Left renal cortex interstitium (tissue), 4 donors: ENCODE measurements at regions not wholly inside any gene's neighbourhood (a gene's known extent, or its start where the extent isn't known, plus 50 kb on each side); places are given as distances from the start of the nearest gene placed in this dataset.
"Not testable (repeated sequence)": the region's sequence is repeated elsewhere in the genome, so short reads cannot be mapped to it uniquely, and the experiment has no call there.

ENCODE experiments used
- DNase-seq, 4 donors: peaks; one replicate each; pipeline ENCODE4 v3.0.0-alpha.2; 2013; ENCODE audit warnings: low read depth in 4 of 4, low spot score in 2 of 4, missing footprints in 1 of 4

DNA sequence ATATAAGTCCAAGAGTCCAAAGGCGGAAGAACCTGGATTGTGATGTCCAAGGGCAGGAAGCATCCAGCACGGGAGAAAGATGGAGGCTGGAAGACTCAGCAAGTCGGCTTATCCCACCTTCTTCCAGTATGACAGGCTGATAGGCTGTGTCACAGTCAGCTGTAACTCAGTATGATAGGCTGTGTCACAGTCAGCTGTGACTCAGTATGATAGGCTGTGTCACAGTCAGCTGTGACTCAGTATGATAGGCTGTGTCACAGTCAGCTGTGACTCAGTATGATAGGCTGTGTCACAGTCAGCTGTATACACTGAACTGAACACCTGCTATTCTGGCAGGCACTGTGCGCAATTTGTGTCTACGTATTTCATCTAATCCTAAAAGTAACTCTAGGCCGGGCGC lies 271.9 kb downstream of the LRATD1 start:
- not testable (repeated sequence) for DNase-seq

DNA sequence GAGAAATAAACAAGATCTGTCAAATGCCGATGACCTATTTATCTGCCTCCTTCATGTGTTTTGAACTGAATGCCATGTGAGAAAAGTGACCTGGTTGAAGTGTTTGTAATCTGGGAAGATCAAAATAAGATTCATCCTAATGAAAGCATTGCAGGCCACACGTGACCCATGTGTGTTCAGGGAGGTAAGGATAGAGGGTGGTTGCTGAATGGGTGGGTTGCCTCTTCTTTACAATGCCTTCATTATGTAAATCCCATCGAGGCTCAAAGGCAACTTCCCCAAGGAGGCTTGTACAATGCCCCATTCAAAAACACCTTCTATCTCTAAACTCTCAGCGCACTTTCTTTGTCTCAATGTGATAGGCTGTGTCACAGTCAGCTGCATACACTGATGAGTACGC lies 273.1 kb downstream of the LRATD1 start:
- no peak for DNase-seq

DNA sequence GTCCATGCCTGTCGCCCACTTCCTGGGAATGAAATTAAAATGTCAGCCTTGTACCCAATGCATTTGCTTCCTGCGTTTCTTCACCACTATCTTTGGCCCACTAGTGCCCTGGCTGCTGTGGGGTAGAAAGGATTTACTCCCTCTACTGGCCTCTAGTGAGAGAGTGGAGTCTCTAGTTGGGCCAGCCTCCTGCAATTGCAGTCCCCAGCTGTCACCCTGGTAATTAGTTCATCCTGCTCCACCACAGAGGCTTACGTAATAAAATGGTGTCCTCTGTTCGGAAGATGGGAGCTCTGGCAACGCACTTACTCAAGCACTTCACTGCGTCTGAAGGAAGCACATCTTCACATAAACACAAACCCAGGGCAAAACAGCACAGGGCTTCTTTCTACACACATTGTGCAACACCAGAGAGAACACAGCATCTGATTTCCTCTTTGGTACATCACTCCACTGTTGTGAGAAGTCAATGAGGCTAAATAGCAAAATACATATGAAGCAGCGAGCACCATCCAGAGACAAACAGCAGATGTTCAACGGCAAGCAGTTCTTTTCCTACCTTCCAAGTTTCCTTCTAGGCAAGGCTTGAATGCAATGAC lies 274.6 kb downstream of the LRATD1 start:
- no peak for DNase-seq

DNA sequence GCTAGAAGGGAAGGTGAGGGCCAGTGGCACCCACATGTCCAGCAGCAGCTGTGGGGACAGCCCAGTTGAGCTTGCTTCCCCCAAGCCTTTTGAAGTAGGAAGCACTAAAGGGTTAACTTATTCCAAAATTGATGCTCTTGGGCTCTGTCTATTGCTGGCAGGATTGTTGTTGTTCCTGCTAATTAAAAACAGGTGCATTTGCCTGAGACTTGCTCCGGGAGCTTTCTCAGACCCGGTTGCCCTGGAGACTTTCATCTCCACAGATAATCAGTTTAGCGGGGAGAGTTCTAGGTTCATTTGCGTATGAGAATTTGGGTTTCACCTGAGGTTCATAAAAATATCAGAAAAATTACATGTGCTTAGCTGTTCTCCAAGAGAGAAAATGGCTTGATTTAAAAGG lies 277.3 kb downstream of the LRATD1 start:
- DNase-seq = no peak

DNA sequence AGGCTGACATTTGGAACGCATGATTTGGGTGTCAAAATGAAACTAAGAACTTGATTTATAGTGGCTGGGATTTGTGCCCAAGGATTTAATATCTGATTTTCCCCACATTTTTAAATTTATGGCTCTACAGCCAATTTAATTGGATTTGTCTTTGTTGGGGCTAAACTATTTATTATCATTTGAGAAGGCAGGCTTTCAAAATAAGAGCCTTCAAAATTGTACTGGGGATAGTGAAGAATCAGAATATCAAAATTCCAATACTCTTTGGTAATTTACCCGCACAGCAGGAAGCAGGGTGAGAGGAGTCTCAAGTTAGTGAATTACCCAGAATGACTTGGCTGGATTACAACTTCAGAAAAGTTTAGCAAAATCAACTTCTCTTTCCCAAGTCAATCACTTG lies 278.1 kb downstream of the LRATD1 start:
- DNase-seq = no peak

DNA sequence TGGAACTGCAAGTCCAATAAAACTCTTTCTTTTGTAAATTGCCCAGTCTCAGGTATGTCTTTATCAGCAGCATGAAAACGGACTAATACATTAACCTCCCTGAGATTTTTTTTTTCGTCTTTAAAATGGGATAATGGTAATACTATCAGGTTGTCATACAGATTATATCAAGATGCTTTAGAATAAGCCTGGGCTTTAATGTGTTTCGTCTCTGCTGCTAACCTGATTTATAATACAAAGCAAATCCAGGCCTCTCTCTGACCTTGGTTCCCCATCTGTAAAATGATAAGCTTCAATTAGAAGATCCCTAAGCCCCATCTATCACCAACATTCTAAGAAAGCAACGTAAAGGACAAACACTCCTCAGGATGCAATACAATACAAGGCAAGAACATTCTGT lies 283.5 kb downstream of the LRATD1 start:
- no peak for DNase-seq

DNA sequence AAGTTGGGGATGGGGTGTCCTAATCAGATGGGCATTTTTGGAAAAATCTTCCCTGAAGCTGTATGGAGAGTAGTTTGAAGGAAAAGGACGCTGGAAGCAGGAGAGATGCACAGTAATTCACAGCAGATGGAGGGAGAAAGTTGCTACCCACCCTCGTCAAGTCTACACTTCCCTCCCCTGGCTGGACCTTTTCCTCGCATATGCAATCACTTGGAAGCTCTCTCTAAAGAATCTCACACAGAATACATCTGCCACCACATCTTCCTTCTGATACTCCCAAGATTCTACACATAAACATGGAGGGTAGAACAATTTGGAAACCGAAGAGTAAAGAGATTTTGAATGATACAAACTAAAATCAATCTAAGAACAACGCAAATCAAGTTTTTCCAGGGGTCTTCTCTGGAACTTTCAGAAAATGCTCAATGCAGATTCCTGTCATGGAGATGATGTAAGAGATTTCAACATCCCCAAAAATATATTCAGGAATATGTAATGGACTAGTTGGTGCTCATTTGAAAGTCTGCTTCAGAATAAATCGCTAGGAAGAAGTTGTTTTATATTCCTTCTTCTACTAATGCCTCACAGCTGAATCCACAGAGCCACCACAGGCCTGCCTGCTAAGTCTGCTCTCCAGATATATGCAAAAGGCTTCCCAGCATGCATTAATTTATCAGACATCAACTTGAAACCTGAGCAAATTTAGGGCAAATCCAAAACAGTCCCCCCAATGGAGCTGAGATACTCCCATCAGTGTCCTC lies 291.5 kb downstream of the LRATD1 start:
- DNase-seq = no peak

DNA sequence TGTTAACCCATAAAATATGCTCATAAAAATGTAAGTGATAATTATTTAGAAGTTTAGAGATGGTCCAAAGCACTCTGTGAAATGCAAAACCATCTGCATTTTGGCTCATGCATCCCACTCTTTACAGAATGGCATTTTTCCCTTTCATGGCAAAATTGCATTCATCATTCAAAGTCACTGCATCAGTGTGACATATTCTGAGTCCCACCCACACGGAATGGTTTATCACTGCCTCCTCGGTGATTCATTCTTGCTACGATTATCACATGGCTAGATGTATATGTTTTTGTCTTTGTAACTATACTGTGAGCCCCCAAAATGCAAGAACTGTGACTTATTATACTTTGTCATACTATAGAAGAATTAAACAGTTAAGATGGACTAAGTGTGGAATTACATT lies 293.0 kb downstream of the LRATD1 start:
- DNase-seq = no peak

DNA sequence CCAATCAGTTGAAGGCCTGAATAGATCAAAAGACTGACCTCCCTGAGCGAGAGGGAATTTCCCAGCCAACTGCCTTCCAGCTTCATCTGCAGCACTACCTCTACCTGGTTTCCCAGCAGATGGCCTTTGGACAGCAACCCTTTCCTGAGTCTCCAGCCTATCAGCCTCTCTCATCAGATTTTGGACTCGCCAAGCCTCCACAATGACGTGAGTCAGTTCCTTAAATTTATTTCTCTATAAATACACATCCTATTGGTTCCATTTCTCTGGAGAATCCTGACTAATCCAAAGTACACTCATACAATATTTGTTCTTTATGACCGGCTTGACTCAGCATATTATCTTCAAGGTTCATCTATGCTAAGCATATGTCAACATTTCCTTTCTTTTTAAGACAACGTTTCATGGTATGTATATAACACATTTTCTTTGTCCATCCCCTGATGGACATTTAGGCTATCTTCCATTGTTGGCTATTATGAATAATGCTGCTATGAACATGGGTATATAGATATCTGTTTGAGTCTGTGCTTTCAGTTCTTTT lies 294.6 kb downstream of the LRATD1 start:
- DNase-seq = no peak

DNA sequence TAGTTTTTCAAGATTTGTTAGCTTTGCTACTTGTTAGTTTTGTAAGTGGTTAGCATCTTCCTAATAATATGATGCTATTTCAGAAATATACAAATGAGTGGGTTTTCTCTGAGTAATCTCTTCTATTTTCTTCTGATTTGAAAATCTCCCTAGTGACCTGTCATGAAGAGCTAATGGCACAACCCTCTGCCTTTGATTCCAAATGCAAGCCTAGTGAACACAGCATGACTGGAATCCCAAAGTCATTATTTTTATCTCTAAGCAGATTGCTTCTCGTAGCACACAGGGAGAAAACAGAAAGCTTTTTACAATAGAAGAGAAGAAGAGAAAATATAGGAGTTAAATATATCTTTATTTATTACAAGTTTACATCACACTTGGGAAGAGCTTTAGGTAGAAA lies 295.5 kb downstream of the LRATD1 start:
- DNase-seq = no peak

DNA sequence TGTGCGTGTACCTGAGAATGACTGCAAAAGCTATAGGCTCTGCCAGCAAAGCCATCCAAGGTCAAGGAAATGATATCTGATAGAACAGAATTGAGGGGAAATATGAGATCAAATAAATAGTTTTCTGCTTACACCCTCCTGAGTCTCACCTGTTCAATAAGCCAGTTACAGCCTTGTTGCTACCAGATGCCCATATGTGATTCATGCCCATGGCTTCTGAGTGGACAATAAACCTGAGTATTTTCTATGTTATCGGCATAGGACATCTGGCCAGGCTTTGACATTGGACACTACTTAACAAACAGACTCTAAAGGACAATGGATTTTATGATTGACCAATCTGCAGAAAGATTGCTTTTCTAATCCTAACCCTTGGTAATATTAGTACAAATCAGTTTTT lies 297.9 kb downstream of the LRATD1 start:
- no peak for DNase-seq

DNA sequence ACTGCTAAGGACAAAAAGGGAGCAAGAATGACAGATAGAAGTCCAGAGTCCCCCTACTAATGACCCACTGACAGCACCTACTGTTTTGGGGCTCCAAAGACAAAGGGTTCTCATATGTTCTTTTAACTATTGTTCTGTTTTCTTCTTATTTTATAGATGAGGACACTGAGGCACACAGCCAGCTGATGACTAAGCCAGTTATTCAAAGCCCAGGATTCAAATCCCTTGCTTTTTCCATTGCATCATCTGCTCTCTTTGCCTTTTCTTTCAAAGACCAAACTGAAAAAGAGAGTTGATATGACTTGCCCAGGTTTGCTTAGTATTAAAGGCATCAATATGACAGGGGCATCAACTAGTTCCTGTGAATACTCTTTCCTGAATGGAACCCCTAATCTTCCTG lies 299.8 kb downstream of the LRATD1 start:
- no peak for DNase-seq

DNA sequence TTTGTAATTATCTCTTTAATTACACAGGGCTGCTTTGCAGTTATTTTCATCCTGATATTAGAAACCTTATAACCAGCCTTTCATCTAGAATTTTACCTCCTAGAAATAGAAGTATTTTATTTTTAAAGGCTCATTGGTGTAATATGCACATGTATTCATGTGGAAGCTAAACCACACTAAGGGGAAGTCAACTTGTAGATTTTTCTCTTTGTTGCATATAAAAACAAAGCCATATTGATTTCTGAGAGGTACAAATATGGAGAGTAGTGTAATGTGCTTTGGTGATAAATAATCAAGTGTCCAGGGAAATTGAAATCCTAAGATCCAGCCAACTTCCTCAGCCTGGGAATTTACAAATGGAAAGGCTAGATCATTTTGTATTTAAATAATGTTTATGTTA lies 301.2 kb downstream of the LRATD1 start:
- no peak for DNase-seq

DNA sequence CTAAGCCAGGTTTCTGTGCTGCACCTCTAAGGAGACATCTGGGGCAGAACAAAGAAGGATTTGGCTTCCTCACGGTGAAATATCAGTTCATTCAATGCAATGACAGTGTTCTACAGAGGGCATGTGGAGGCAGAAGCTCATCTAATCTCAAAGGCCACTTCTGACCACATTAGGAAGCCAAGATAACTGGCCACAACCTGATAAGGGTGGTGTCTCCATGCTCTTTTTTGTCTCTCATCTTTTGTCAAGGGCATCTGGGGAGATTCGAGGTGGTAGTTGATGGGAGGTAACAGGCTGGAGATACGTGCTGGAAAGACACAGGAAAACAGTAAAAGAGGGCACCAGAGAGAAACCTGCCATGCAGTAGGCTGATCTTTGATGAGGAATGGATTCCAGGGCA lies 303.9 kb downstream of the LRATD1 start:
- no peak for DNase-seq

DNA sequence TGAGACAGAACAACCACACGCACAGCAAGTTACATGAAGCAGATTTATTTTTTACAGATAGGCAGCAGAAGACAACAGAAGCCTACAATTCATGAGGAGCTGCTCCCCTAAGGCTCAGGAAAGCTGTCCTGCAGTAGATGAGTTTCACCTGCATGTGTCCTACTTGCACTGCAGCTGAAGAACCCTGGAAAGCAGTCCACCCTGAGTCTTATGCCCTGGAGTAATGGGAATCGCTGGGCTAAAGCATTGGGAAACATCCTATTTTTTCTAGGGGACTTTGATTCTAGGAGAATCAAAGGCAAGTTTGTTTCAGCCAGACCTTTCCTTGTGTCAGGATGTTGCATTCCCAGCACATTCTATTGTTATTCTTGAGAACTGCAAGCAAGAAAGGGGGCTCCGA lies 304.8 kb downstream of the LRATD1 start:
- no peak for DNase-seq

DNA sequence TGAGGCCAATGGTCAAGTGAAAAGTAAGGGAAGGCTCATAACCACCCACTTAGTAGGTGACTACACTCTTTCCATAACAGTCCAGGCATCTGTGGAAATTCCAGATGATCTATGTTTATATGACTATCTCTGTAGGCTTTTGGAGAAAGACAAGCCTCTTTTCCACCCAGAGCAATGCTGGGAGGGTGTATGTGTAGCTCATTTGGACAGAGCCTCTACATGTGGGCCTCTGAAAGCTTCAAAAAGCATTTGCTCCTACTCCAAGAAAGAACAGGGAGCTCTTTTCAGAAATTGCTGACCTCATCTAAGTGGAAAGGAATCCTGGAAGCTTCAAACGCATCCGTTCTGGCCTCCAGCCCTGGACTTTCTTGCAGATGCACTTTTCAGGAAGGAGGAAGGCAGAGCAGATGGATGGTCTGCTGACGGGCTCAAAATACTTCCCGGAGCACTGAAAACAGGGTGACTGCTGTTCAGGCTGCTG lies 308.7 kb downstream of the LRATD1 start:
- no peak for DNase-seq

DNA sequence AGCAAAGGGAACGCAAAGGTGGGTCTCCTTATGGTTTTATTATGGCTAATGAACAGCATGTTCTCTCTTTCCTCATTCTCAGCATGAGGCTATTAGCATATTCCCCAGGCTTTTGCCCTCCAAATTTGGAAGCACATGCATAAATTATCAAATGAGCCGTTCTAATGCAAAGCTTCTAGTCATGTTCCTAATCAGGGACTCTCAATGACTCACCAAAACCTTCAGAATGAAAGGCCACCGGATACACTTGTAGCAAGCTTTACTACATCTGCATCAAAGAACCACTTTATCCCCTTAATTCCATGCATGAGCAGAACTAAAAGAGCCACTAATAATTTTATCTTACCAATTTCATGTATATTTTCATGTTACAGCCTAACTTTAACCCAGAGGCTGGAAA lies 310.5 kb downstream of the LRATD1 start:
- DNase-seq = no peak

DNA sequence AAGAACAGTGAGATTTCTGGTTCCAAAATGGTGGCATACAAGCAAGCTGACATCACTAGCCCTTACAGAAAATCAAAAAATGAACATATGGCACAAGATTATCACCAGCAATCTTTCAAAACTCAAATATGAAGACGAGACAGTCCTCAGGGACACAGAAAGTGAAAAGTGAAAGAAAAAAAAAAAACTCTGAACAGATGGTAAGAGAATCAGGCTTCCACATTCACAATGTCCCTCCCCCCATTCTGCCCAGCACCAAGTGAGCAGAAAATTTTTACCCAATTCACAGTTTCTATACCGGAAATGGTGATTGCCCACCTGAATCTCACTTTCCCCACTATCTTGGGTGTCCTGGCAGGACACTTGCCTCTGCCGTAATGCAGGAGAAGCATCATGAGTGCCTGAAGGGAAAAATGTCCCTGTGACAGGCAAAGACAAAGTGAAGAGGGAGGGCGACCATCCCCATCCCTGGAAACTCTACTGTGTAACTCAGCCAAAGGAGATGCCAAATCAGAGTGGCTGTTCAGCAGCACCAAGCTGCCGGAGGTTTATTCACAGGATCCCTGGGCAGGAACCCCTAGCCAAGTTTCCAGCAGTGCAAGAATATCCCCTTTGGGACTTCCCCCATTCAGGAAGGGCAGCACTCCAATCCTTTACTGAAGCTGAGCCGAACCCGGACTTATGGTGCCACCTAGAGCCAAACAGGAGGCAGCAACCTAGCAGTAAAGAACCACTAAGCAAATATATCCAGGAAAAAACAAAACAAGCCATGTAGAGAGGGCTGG lies 312.2 kb downstream of the LRATD1 start:
- no peak for DNase-seq

DNA sequence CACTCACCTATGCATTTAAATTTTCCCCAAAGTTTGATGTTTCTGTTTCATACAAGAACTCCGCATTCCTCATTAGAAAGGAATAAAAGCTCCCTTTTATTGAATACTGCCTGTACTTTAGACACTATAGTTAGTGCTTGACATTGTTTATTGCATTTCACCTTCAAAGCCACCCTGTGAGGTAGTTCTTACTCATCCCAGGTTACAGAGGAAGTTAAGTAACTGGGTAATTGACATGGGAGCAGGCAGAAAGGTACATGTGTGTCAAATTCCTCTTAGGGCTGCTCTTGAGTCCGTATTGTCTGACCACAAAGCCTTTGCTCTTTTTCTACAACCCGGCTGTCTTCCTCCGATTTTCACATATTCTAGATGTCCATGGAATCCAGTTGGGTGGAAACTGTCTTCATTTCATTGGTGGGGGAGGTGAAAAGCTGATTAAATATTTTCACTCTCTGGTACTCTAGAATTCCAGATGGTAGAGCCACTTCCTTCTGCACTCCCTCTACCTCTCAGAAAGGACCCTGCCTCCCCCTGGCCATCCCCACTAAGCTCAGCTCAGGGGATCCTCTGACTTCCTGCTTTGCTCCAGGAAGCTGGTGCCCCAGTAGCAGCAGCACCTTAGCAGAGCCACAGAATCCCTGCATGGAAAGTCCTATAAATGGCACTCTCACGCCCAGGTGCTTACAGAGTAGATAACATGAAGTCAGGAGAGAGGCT lies 319.2 kb downstream of the LRATD1 start:
- no peak for DNase-seq

DNA sequence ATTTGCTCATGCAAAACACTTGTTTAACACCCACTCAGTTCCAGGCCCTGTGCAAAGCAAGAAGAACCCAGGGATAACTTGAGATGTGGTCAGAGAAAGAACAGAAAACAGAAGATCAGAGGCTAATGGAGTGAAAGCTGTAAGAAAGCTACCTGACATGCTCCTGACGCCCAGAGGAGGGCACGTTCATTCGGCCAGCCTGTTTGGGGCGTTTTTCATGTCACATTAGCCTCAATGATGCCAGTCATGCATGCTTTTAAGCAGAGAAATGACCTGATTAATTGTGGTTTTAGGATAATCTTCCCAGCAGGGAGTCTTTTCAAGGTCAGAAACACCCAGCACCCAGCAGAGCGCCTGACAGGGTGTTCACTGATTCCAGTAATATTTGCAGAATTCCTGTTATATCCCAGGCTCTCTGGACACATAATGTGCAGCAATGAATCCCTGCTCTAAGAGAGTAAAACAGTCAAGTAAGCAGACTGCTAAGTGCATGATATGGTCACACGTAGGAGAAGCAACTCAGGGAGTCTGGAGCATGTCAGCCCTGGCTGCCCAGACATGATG lies 320.0 kb downstream of the LRATD1 start:
- no peak for DNase-seq
